Panc1 (cell line): ENCODE measurements at regions not wholly inside any gene's neighbourhood (a gene's known extent, or its start where the extent isn't known, plus 50 kb on each side); places are given as distances from the start of the nearest gene placed in this dataset.

ENCODE experiments used
- CTCF ChIP-seq: fragments of 450-650 bp; IDR thresholded peaks from 2 replicates; pipeline ENCODE4 v1.5.1; 2017; ENCODE audit warnings: mild to moderate bottlenecking
- POLR2AphosphoS5 ChIP-seq: IDR thresholded peaks from 2 replicates; pipeline ENCODE4 v1.6.1; 2012; ENCODE audit warnings: mild to moderate bottlenecking, low read depth, low read length, moderate library complexity
- SIN3A ChIP-seq: IDR thresholded peaks from 2 replicates; pipeline ENCODE4 v1.6.1; 2012; ENCODE audit warnings: low read depth, mild to moderate bottlenecking, low read length, moderate library complexity, borderline replicate concordance; ENCODE audit not compliant: insufficient read depth
- TCF7L2 ChIP-seq: IDR thresholded peaks from 2 replicates; pipeline ENCODE4 v1.6.1; 2011; ENCODE audit warnings: mild to moderate bottlenecking, low read depth, low read length, inconsistent platforms

GRCh38 chr9:106383072-106383471, 479.9 kb upstream of the ZNF462 start:
- no peak for TF ChIP-seq POLR2AphosphoS5
- TF ChIP-seq CTCF, result no peak
- no peak for TF ChIP-seq SIN3A
- no peak for TF ChIP-seq TCF7L2
